GM21717 (cell line): ENCODE measurements at regions not wholly inside any gene's neighbourhood (a gene's known extent, or its start where the extent isn't known, plus 50 kb on each side); places are given as distances from the start of the nearest gene placed in this dataset.
"Not testable (repeated sequence)": the region's sequence is repeated elsewhere in the genome, so short reads cannot be mapped to it uniquely, and the experiment has no call there.

Source experiments
- ATAC-seq: cut with Tn5 transposase; IDR thresholded peaks from one replicate; pipeline ENCODE4 v1.9.1; 2021; ENCODE audit warnings: mild to moderate bottlenecking, moderate library complexity; ENCODE audit not compliant: unreplicated experiment

- no peak for ATAC-seq
Measured at GRCh38 chr18:10077986-10078385, 164.2 kb downstream of the VAPA start.

GRCh38 chr18:10080372-10080771 is 166.6 kb downstream of the VAPA start:
- ATAC-seq: no peak

- ATAC-seq: no peak
Measured at GRCh38 chr18:10081492-10081891, 167.7 kb downstream of the VAPA start.

- ATAC-seq: no peak
Measured at GRCh38 chr18:10085416-10085815, 171.6 kb downstream of the VAPA start.

GRCh38 chr18:10085876-10086275 is 172.1 kb downstream of the VAPA start:
- no peak for ATAC-seq

- no peak for ATAC-seq
Measured at GRCh38 chr18:10086458-10087210, 172.8 kb downstream of the VAPA start.

GRCh38 chr18:10088734-10089133 is 174.9 kb downstream of the VAPA start:
- no peak for ATAC-seq

GRCh38 chr18:10089881-10090280 is 176.1 kb downstream of the VAPA start:
- ATAC-seq: no peak

- no peak for ATAC-seq
Measured at GRCh38 chr18:10090668-10091067, 176.9 kb downstream of the VAPA start.

- no peak for ATAC-seq
Measured at GRCh38 chr18:10093445-10093844, 179.6 kb downstream of the VAPA start.

- no peak for ATAC-seq
Measured at GRCh38 chr18:10094154-10094553, 180.3 kb downstream of the VAPA start.

GRCh38 chr18:10094655-10095054 is 180.8 kb downstream of the VAPA start:
- ATAC-seq: no peak

GRCh38 chr18:10095356-10095755 is 181.5 kb downstream of the VAPA start:
- ATAC-seq: no peak

GRCh38 chr18:10099539-10100140 is 185.8 kb downstream of the VAPA start:
- ATAC-seq: no peak

- ATAC-seq: no peak
Measured at GRCh38 chr18:10100196-10100595, 186.4 kb downstream of the VAPA start.

- no peak for ATAC-seq
Measured at GRCh38 chr18:10100941-10101701, 187.3 kb downstream of the VAPA start.

- ATAC-seq: no peak
Measured at GRCh38 chr18:10101729-10102128, 187.9 kb downstream of the VAPA start.

- not testable (repeated sequence) for ATAC-seq
Measured at GRCh38 chr18:10105118-10105517, 191.3 kb downstream of the VAPA start.

GRCh38 chr18:10111191-10111590 is 197.4 kb downstream of the VAPA start:
- ATAC-seq: no peak

- no peak for ATAC-seq
Measured at GRCh38 chr18:10111944-10112343, 198.1 kb downstream of the VAPA start.

- ATAC-seq: no peak
Measured at GRCh38 chr18:10113121-10114022, 199.6 kb downstream of the VAPA start.
